ENCODE measurements at regions not wholly inside any gene's neighbourhood (a gene's known extent, or its start where the extent isn't known, plus 50 kb on each side); places are given as distances from the start of the nearest gene placed in this dataset.

- 91 to 93% methylated on average over 6 of the region's 6 CpGs for WGBS, 2 donors
- DNase-seq = no peak
- ATAC-seq (ENCODE audit: low FRiP score in 2 of 2) = no peak
- Histone ChIP-seq H3K4me3 (no peak overlapping the region), H3K9me3 (no peaks in the 10 kb centered on the region), H3K36me3 (no peaks in the 10 kb centered on the region), H3K4me1 (peaks cover 0 to 3% (median 0%) of the 10 kb centered on the region in 4 donors), H3K27me3 (no peaks in the 10 kb centered on the region), H3K27ac (no peak overlapping the region)
- TF ChIP-seq POLR2A (IDR thresholded peaks at IDR 0.05) = no peak
- no peak for TF ChIP-seq EP300 (IDR thresholded peaks at IDR 0.05)
- TF ChIP-seq, protein P1, sequence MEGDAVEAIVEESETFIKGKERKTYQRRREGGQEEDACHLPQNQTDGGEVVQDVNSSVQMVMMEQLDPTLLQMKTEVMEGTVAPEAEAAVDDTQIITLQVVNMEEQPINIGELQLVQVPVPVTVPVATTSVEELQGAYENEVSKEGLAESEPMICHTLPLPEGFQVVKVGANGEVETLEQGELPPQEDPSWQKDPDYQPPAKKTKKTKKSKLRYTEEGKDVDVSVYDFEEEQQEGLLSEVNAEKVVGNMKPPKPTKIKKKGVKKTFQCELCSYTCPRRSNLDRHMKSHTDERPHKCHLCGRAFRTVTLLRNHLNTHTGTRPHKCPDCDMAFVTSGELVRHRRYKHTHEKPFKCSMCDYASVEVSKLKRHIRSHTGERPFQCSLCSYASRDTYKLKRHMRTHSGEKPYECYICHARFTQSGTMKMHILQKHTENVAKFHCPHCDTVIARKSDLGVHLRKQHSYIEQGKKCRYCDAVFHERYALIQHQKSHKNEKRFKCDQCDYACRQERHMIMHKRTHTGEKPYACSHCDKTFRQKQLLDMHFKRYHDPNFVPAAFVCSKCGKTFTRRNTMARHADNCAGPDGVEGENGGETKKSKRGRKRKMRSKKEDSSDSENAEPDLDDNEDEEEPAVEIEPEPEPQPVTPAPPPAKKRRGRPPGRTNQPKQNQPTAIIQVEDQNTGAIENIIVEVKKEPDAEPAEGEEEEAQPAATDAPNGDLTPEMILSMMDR (IDR thresholded peaks at IDR 0.05) = no peak
- TF ChIP-seq POLR2AphosphoS5 (IDR thresholded peaks at IDR 0.05) = no peak
Observed at GRCh38 chr9:1791191-1791590, 224.0 kb upstream of the SMARCA2 start.

DNA sequence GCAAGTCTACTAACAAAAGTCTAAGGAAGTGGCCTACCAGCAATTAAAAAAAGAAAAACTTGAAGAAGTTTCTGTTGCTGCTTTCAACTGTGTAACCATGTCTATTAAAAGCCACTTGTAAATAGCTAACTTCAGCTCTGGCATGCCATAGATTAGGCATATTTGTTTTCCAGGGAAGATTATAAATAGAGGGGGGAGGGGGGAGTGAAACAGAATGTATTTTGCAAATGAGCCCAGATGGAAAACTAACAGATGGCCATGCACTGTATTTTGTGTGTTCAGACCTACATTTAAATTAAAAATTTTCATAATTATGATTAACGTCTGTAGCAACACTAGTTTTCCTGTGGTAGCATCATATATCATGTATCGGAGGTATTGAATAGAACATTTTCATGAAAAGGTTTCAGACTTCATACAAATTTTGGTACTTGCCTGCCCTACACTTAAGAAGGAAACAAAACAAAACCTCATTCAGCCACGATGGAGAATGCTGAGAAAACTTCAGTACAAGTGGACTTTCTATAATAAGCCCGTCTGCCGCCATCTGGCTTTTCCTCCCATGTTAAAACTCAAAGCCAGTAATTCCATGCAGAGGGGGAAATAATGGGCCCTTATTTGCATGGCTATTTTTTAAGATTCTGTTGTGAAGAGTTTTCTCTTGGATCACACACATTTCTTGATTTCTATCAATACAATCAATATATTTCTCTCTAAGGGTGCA, 220.4 kb upstream of the SMARCA2 start:
- Histone ChIP-seq H3K4me3 (no peak overlapping the region), H3K27me3 (no peaks in the 10 kb centered on the region), H3K9me3 (no peaks in the 10 kb centered on the region), H3K4me1 (peaks cover 0 to 3% (median 0%) of the 10 kb centered on the region in 4 donors), H3K27ac (no peak overlapping the region), H3K36me3 (no peaks in the 10 kb centered on the region)
- ATAC-seq (ENCODE audit: low FRiP score in 2 of 2) (no peak), DNase-seq (no peak)
- WGBS, 2 donors = 80 to 83% methylated on average over 5 of the region's 5 CpGs
- TF ChIP-seq POLR2A (IDR thresholded peaks at IDR 0.05) (no peak), POLR2AphosphoS5 (IDR thresholded peaks at IDR 0.05) (no peak), EP300 (IDR thresholded peaks at IDR 0.05) (no peak)
- TF ChIP-seq, protein P1 (IDR thresholded peaks at IDR 0.05) = no peak

GRCh38 chr9:1804128-1804865, 210.8 kb upstream of the SMARCA2 start:
- DNase-seq (no peak), ATAC-seq (ENCODE audit: low FRiP score in 2 of 2) (no peak)
- Histone ChIP-seq H3K4me1 (no peaks in the 10 kb centered on the region), H3K27ac (no peak overlapping the region), H3K27me3 (no peaks in the 10 kb centered on the region), H3K9me3 (no peaks in the 10 kb centered on the region), H3K36me3 (no peaks in the 10 kb centered on the region), H3K4me3 (no peak overlapping the region)
- TF ChIP-seq, protein P1 (IDR thresholded peaks at IDR 0.05) = no peak
- TF ChIP-seq POLR2AphosphoS5 (IDR thresholded peaks at IDR 0.05) (no peak), EP300 (IDR thresholded peaks at IDR 0.05) (no peak), POLR2A (IDR thresholded peaks at IDR 0.05) (no peak)
- WGBS, 2 donors = 91 to 96% methylated on average over 4 of the region's 4 CpGs

DNA sequence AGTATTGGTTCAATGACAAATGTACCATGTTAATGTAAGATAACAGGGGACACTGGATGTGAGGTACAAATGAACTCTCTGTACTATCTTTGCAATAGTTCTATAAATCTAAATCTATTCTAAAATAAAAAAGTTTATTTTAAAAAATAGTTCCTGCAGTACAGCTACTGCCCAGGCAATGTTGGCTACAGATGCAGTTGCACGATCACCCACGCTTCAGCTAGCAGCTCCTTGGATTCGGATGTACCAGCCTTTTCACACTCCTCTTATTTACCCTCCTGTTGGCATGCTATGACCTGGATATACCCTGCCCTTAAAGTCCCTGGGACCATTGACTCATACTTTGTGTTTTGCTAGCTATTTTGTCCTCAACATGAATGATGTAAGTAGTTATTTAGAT, 185.4 kb upstream of the SMARCA2 start:
- H3K36me3 ChIP-seq = no peaks in the 10 kb centered on the region
- H3K27me3 ChIP-seq = no peaks in the 10 kb centered on the region
- DNase-seq = no peak
- no peak overlapping the region for H3K27ac ChIP-seq
- no peaks in the 10 kb centered on the region for H3K4me1 ChIP-seq
- no peaks in the 10 kb centered on the region for H3K9me3 ChIP-seq
- no peak overlapping the region for H3K4me3 ChIP-seq
- no peak for TF ChIP-seq POLR2AphosphoS5 (IDR thresholded peaks at IDR 0.05)
- TF ChIP-seq POLR2A (IDR thresholded peaks at IDR 0.05) = no peak
- TF ChIP-seq, protein P1 (IDR thresholded peaks at IDR 0.05) = no peak
- TF ChIP-seq EP300 (IDR thresholded peaks at IDR 0.05) = no peak
- WGBS, 2 donors = 89 to 96% methylated on average over 3 of the region's 3 CpGs
- ATAC-seq (ENCODE audit: low FRiP score in 2 of 2) = no peak
